ENCODE measurements at regions not wholly inside any gene's neighbourhood (a gene's known extent, or its start where the extent isn't known, plus 50 kb on each side); places are given as distances from the start of the nearest gene placed in this dataset.

DNA sequence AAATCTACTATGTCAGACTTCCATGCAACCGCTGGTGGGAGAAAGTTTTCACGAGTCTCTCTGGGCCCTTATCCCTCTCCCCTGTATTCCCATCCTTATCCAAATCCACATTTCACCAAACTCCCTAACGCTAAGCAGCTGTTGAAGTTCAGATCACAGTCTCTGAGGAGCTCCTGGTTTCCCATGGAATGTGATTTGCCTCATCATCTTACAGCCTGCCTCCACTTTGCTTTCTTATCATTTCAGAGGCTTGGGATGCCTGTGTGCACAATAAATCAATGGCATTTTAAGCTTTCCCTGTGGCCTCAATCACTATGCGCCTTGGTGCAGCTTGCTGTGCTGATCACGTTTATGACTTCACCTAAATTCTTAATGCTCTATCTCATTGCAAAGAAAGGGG, 352.4 kb upstream of the FAT3 start:
- Histone ChIP-seq H3K27ac (no peak overlapping the region), H2AFZ (ENCODE audit: low read depth) (no peak overlapping the region)
- no peak for TF ChIP-seq CTCF (conservative IDR thresholded peaks at IDR 0.05; ENCODE audit: low read depth, low read length)

GRCh38 chr11:91871791-91872190, 352.8 kb upstream of the FAT3 start:
- Histone ChIP-seq H4K20me1 (ENCODE audit: insufficient read depth) (no peaks in the 10 kb centered on the region), H3K4me2 (no peak overlapping the region), H3K36me3 (ENCODE audit: insufficient read depth) (no peaks in the 10 kb centered on the region), H3K27me3 (ENCODE audit: insufficient read depth, low read depth) (no peaks in the 10 kb centered on the region), H3K4me3 (IDR thresholded peaks at IDR 0.05; ENCODE audit: insufficient read depth, low read depth, low read length) (no peak overlapping the region), H2AFZ (ENCODE audit: low read depth) (no peak overlapping the region), H3K4me1 (ENCODE audit: low read depth, poor library complexity, severe bottlenecking) (no peaks in the 10 kb centered on the region), H3K79me2 (ENCODE audit: insufficient read depth, low read depth) (no peaks in the 10 kb centered on the region), H3K9ac (no peak overlapping the region), H3K27ac (no peak overlapping the region)
- no peak for TF ChIP-seq CTCF (conservative IDR thresholded peaks at IDR 0.05; ENCODE audit: low read depth, low read length)

More for the DNA sequence above, 352.4 kb upstream of the FAT3 start:
- no peak overlapping the region for H3K4me2 ChIP-seq
- H3K79me2 ChIP-seq (ENCODE audit: insufficient read depth, low read depth): no peaks in the 10 kb centered on the region
- H3K9ac ChIP-seq: no peak overlapping the region
- no peaks in the 10 kb centered on the region for H3K36me3 ChIP-seq (ENCODE audit: insufficient read depth)
- H3K27me3 ChIP-seq (ENCODE audit: insufficient read depth, low read depth): no peaks in the 10 kb centered on the region
- H3K4me3 ChIP-seq (IDR thresholded peaks at IDR 0.05; ENCODE audit: insufficient read depth, low read depth, low read length): no peak overlapping the region
- no peaks in the 10 kb centered on the region for H4K20me1 ChIP-seq (ENCODE audit: insufficient read depth)
- H3K4me1 ChIP-seq (ENCODE audit: low read depth, poor library complexity, severe bottlenecking): no peaks in the 10 kb centered on the region

- H3K27ac ChIP-seq: no peak overlapping the region
- H3K4me2 ChIP-seq: no peak overlapping the region
- H4K20me1 ChIP-seq (ENCODE audit: insufficient read depth): no peaks in the 10 kb centered on the region
- H3K4me3 ChIP-seq (IDR thresholded peaks at IDR 0.05; ENCODE audit: insufficient read depth, low read depth, low read length): no peak overlapping the region
- no peaks in the 10 kb centered on the region for H3K36me3 ChIP-seq (ENCODE audit: insufficient read depth)
- no peak overlapping the region for H3K9ac ChIP-seq
- H3K4me1 ChIP-seq (ENCODE audit: low read depth, poor library complexity, severe bottlenecking): no peaks in the 10 kb centered on the region
- H2AFZ ChIP-seq (ENCODE audit: low read depth): no peak overlapping the region
- no peaks in the 10 kb centered on the region for H3K79me2 ChIP-seq (ENCODE audit: insufficient read depth, low read depth)
- H3K27me3 ChIP-seq (ENCODE audit: insufficient read depth, low read depth): no peaks in the 10 kb centered on the region
- TF ChIP-seq CTCF (conservative IDR thresholded peaks at IDR 0.05; ENCODE audit: low read depth, low read length): no peak
These were observed 353.6 kb upstream of the FAT3 start for GRCh38 chr11:91871048-91871447.

- Histone ChIP-seq H3K4me3 (IDR thresholded peaks at IDR 0.05; ENCODE audit: insufficient read depth, low read depth, low read length) (no peak overlapping the region), H3K4me2 (no peak overlapping the region), H2AFZ (ENCODE audit: low read depth) (no peak overlapping the region), H4K20me1 (ENCODE audit: insufficient read depth) (no peaks in the 10 kb centered on the region), H3K9ac (no peak overlapping the region), H3K79me2 (ENCODE audit: insufficient read depth, low read depth) (no peaks in the 10 kb centered on the region), H3K27me3 (ENCODE audit: insufficient read depth, low read depth) (no peaks in the 10 kb centered on the region), H3K4me1 (ENCODE audit: low read depth, poor library complexity, severe bottlenecking) (no peaks in the 10 kb centered on the region), H3K36me3 (ENCODE audit: insufficient read depth) (no peaks in the 10 kb centered on the region), H3K27ac (no peak overlapping the region)
- TF ChIP-seq CTCF (conservative IDR thresholded peaks at IDR 0.05; ENCODE audit: low read depth, low read length): no peak
These were observed 354.9 kb upstream of the FAT3 start for GRCh38 chr11:91869686-91870085.
